Activated CD4-positive, alpha-beta memory T cell treated with anti-CD3 and anti-CD28 coated beads, Interleukin-2, amount 10 ng/mL, durations not matched to agents 7 days and 5 days (primary cell): ENCODE measurements at regions not wholly inside any gene's neighbourhood (a gene's known extent, or its start where the extent isn't known, plus 50 kb on each side); places are given as distances from the start of the nearest gene placed in this dataset.

Source experiments
- CTCF ChIA-PET: fragments of 350-600 bp; sonication (Branson Sonifier 250); formaldehyde crosslinking; loops from one replicate; lab custom pipeline; 2021; ENCODE audit warnings: antibody characterized with exemption, inconsistent platforms; lab: Charles Lee
- POLR2A ChIA-PET: fragments of 350-600 bp; sonication (Branson Sonifier 250); formaldehyde crosslinking; loops from one replicate; lab custom pipeline; 2021; ENCODE audit warnings: antibody characterized with exemption; lab: Charles Lee
- DNase-seq: peaks from one replicate; pipeline ENCODE4 v3.0.0-alpha.2; 2020
- H3K27ac Mint-ChIP-seq: one replicate; pipeline ENCODE4 v1.8.0; 2021; ENCODE audit warnings: mild to moderate bottlenecking, mixed read lengths
- H3K27me3 Mint-ChIP-seq: one replicate; pipeline ENCODE4 v1.8.0; 2021; ENCODE audit warnings: mixed read lengths
- H3K36me3 Mint-ChIP-seq: one replicate; pipeline ENCODE4 v1.8.0; 2021; ENCODE audit warnings: low read depth, mixed read lengths
- H3K4me1 Mint-ChIP-seq: one replicate; pipeline ENCODE4 v1.8.0; 2021; ENCODE audit warnings: mixed read lengths
- H3K4me3 Mint-ChIP-seq: one replicate; pipeline ENCODE4 v1.8.0; 2021; ENCODE audit warnings: mild to moderate bottlenecking, mixed read lengths
- H3K9me3 Mint-ChIP-seq: one replicate; pipeline ENCODE4 v1.8.0; 2021; ENCODE audit warnings: mixed read lengths

DNA sequence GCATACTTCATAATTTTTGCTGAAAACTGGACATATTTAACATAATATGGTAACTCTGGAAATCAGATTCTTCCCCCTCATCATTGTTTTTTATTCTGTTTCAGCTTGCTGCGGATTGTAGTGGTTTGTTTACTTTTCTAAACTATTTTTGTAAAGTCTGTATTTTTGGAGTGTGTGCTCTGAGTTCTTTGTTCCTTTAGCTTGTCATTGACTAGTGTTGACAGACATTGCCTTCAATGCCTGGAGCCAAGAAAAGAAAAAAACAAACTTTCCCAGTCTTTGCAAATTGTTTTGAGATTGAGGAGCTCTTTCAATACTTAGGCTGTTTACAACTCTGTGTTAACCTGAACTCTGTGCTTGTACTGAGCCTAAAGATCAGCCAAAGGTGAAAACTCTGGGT is 137.3 kb upstream of the CEP126 start:
- DNase-seq = no peak
- Mint-ChIP-seq H3K4me1 (no peaks in the 10 kb centered on the region), H3K27ac (no peak overlapping the region), H3K27me3 (no peaks in the 10 kb centered on the region), H3K36me3 (no peaks in the 10 kb centered on the region), H3K4me3 (no peak overlapping the region), H3K9me3 (peaks cover 8% of the 10 kb centered on the region)
- CTCF ChIA-PET = no interaction called here
- POLR2A ChIA-PET = no interaction called here

DNA sequence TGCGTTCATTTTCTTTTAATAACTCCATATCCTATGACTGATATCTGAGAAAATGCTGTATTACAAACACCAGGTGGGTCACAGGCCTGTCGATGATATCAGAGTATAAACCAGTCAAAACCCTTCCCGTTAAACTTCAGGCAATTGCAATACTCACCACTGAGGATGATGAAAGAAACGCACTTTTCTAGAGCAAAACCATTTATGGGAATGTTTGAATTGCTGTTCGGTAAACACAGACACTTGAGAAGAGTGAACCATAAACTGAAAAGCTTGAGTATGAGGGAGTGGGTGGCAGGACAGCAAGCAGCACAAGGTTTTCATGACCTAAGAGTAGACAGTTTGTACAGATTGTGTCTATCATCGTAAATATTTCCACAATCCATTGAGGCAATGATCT is 139.8 kb upstream of the CEP126 start:
- no peak overlapping the region for H3K4me3 Mint-ChIP-seq
- no peaks in the 10 kb centered on the region for H3K27me3 Mint-ChIP-seq
- no peaks in the 10 kb centered on the region for H3K36me3 Mint-ChIP-seq
- H3K9me3 Mint-ChIP-seq = peaks cover 9% of the 10 kb centered on the region
- ChIA-PET POLR2A (no interaction called here), CTCF (no interaction called here)
- H3K27ac Mint-ChIP-seq = no peak overlapping the region
- no peaks in the 10 kb centered on the region for H3K4me1 Mint-ChIP-seq
- DNase-seq = no peak

DNA sequence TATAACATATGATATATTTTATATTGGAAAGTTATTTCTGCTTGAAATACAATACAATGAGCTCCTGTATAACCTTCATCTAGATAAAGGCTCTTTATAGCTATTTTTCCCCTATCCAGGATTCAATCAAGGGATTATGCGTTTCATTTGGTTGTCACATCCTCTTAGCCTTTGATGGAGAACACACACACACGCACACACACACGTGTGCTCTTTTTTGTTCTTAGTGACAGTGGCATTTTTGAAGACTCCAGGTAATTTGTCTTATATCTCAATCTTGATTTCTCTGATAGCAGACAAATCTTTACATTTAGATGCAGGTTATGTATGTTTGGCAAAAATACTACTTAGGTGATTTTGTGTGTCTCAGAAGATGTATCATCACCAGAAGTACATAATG is 144.2 kb upstream of the CEP126 start:
- H3K27ac Mint-ChIP-seq = no peak overlapping the region
- H3K4me3 Mint-ChIP-seq = no peak overlapping the region
- no peaks in the 10 kb centered on the region for H3K27me3 Mint-ChIP-seq
- H3K4me1 Mint-ChIP-seq = no peaks in the 10 kb centered on the region
- no peak for DNase-seq
- peaks cover 13% of the 10 kb centered on the region for H3K9me3 Mint-ChIP-seq
- POLR2A ChIA-PET = no interaction called here
- CTCF ChIA-PET = no interaction called here
- H3K36me3 Mint-ChIP-seq = no peaks in the 10 kb centered on the region

DNA sequence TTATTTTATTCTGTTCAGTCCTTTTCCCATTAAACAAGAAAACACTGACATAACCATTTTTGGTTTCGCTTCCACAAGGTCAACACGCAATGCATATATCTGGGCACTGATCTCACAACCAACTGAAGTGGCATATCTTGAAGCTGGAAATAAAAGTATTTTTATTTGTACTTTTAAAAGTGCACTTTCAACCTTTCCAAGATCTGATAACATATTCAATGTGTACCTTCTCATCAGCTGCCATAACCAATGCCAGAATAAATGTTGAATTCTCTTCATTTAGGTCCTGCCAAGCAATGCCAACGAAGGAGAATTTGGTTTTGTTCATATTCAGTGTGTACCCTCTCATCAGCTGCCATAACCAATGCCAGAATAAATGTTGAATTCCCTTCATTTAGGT is 148.9 kb upstream of the CEP126 start:
- Mint-ChIP-seq H3K9me3 (peaks cover 13% of the 10 kb centered on the region), H3K36me3 (no peaks in the 10 kb centered on the region), H3K27me3 (no peaks in the 10 kb centered on the region), H3K27ac (no peak overlapping the region), H3K4me1 (no peaks in the 10 kb centered on the region), H3K4me3 (no peak overlapping the region)
- DNase-seq = no peak
- ChIA-PET CTCF (no interaction called here), POLR2A (no interaction called here)

DNA sequence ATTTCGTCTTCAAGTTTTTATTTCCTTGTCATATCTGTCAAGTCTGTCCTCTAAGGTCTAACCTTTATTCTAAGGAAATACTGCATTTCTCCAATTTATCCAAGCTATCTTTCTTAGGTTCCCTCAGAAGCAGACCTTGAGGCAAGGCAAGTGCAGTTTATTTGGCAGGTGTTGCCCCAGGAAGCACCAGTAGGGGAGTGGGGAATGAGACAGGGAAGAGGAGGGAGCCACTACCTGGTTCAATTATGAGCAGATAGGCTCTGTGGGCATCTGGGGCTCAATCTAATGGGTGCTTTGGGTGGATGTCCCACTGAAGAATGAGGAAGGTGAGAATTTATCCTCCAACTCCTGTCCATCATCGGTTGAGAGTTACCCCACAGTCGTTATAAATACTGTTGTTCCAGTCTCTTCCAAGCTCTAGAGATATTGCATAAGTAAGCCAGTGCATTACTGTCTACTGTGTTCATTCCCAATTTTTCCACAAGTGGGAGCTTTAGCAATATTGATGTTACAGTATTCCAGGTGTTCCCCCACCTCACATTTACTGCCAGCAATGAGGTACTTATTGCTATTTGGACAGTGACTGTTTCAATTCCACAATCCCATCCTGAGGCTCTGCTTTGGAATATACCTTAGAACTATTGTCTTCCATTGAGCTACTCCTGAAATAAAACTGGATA is 154.9 kb upstream of the CEP126 start:
- H3K9me3 Mint-ChIP-seq = no peaks in the 10 kb centered on the region
- no peak overlapping the region for H3K4me3 Mint-ChIP-seq
- no peaks in the 10 kb centered on the region for H3K27me3 Mint-ChIP-seq
- H3K4me1 Mint-ChIP-seq = no peaks in the 10 kb centered on the region
- POLR2A ChIA-PET = no interaction called here
- CTCF ChIA-PET = no interaction called here
- no peak for DNase-seq
- no peak overlapping the region for H3K27ac Mint-ChIP-seq
- no peaks in the 10 kb centered on the region for H3K36me3 Mint-ChIP-seq

DNA sequence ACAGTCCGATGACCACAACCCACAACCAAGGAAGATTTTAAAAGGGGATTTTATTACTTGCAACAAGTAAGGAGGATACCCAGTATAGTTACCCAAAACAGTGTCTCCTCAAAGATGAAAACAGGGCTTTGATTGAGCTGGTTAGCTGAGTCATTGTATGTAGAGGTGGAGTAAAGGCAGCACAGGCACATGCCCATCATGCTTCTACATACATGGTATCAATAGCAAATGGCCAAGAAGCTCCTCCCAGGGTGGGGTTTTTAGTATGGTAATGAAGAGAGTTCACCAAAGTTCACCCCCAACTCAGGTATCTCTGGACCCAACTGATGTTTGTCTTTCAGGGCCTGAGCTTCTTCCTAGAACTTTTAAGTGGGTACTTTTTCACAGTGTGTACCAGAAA is 157.1 kb upstream of the CEP126 start:
- H3K36me3 Mint-ChIP-seq = no peaks in the 10 kb centered on the region

DNA sequence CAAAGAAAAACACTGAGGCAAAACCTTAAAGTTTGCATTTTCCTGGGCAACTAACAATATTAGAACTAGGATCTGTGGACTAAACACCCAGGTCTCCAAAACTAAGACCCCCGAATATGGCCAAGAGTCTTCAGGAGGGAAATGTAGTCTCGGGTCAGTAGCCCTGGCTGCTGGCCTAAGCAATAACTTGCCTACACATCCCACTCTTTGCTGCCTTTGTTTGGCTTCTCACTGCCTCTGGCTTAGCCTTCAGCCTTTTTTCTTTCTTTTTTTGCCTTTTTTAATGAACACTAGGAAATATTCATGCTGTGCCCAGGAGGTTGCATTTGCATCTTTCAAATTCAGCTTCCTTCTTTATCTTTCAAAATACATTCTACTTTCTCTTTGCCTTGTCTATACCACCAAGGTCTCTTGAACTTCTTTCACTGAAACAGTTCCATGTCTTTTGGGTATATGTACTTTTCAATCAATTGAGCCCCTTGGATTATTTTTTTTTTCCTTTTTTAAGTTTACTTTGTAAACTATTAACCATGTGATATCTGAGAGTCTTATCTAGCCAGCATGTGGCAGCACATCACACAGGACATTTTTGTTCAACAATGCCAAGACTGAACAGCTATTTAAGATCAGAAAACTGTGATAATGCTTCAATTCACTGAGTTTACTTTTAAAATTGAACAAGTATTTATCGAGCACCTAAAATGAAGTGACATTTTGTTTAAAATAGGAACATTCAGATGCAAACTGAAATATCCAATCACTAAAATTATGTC is 165.0 kb upstream of the TRPC6 start:
- no peaks in the 10 kb centered on the region for H3K36me3 Mint-ChIP-seq
- ChIA-PET POLR2A (no interaction called here), CTCF (no interaction called here)
- H3K9me3 Mint-ChIP-seq = no peaks in the 10 kb centered on the region
- no peaks in the 10 kb centered on the region for H3K27me3 Mint-ChIP-seq
- H3K4me3 Mint-ChIP-seq = no peak overlapping the region
- DNase-seq = no peak
- no peaks in the 10 kb centered on the region for H3K4me1 Mint-ChIP-seq
- H3K27ac Mint-ChIP-seq = no peak overlapping the region

More for the DNA sequence above, 157.1 kb upstream of the CEP126 start:
- Mint-ChIP-seq H3K27ac (no peak overlapping the region), H3K9me3 (no peaks in the 10 kb centered on the region), H3K4me3 (no peak overlapping the region), H3K27me3 (no peaks in the 10 kb centered on the region), H3K4me1 (no peaks in the 10 kb centered on the region)
- CTCF ChIA-PET = no interaction called here
- DNase-seq = no peak
- POLR2A ChIA-PET = no interaction called here

DNA sequence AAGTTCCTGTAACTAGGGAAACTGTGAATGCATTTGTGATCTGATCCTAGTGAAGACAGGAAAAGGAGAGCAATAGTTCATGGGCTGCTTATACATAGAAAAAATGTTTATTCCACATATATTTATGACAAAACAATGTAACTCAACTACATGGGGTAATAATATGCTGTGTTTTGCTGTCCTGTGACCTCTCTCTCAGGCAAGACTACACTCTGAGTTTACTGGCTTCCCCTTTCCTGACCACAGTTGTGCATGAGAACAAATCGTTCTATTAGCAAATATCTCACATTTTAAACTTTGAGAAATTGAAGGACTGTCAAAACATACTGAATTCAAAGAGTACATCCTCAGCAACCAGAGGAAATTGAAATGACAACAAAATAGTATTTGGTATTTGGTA is 161.9 kb upstream of the TRPC6 start:
- H3K27me3 Mint-ChIP-seq = no peaks in the 10 kb centered on the region
- H3K4me3 Mint-ChIP-seq = no peak overlapping the region
- no peak overlapping the region for H3K27ac Mint-ChIP-seq
- no peaks in the 10 kb centered on the region for H3K4me1 Mint-ChIP-seq
- no peak for DNase-seq
- ChIA-PET POLR2A (no interaction called here), CTCF (no interaction called here)
- H3K9me3 Mint-ChIP-seq = no peaks in the 10 kb centered on the region
- H3K36me3 Mint-ChIP-seq = no peaks in the 10 kb centered on the region

DNA sequence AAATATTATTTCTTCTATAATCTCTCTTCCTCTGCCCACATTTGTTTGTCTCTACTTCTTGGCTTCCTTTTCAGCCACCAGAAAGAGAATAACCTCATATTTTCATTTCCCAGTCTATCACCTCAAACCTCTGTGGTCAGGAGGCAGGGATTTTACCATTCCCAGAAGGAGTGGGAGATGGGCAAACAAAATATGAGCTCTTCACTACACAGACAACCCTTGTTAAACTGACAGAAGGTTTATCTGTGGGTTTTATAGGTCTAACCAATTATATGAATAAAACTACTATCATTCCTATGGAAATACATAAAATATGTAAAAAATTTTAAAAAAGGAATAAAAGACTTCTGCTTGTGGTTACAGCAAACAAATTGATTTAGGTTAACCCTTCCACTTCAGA is 160.0 kb upstream of the TRPC6 start:
- Mint-ChIP-seq H3K27ac (no peak overlapping the region), H3K4me3 (no peak overlapping the region)

DNA sequence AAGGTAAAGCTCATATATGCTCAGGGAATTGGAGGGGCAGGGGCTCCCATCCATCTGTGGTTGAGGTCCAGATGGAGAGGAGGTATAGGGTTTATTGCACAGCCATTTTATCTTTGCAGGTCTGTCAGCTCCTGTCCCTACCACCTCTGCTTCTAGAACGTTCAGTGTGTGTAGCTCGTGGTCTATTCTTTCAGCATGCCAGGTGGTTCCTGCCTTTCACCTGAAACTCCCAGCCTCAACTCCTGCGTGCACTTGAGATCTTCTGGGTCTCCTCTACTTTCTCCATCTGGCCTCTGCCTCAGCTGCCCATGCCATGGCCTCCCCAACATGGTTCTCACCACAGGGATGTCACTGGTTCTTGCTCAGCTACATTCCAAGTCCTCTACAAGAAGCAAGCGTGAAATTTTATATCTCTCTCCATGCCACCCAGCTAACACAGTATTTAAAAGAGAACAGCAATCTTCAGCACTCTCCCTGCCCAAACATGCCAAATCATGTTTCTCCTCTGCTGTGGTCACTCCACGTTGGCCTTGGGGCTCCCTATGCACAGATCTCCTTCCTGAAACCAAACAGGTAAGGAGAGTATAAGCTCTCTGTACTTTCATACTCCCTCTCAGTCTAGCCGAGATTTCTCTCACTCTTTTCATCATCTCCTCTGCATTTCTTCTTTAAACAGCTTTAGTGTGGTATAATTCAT is 157.8 kb upstream of the TRPC6 start:
- H3K9me3 Mint-ChIP-seq = no peaks in the 10 kb centered on the region
- CTCF ChIA-PET = no interaction called here

More for the DNA sequence above, 160.0 kb upstream of the TRPC6 start:
- DNase-seq = no peak
- ChIA-PET POLR2A (no interaction called here), CTCF (no interaction called here)
- Mint-ChIP-seq H3K27me3 (no peaks in the 10 kb centered on the region), H3K9me3 (no peaks in the 10 kb centered on the region), H3K36me3 (no peaks in the 10 kb centered on the region), H3K4me1 (no peaks in the 10 kb centered on the region)

DNA sequence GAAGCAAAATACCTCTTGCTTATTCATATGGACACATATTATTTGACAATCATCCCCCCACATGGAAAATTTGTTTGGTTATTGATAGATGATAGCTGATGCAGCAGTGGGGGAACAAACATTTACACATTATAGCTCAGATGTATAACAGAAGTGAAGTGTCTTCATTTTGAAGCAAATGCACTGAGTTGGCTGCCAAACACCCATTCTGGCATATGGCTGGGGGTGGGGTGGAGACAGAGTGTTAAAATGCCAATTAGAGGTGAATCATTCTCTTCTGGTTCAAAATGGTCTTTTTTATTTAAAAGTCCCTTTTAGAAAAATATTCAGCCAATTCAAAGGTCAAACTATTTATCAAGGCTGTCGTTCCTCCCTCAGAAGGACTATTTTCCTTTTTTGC is 157.3 kb upstream of the TRPC6 start:
- Mint-ChIP-seq H3K9me3 (no peaks in the 10 kb centered on the region), H3K36me3 (no peaks in the 10 kb centered on the region), H3K4me1 (no peaks in the 10 kb centered on the region), H3K27me3 (no peaks in the 10 kb centered on the region), H3K27ac (no peak overlapping the region), H3K4me3 (no peak overlapping the region)
- ChIA-PET POLR2A (no interaction called here), CTCF (no interaction called here)
- no peak for DNase-seq

More for the DNA sequence above, 157.8 kb upstream of the TRPC6 start:
- no peaks in the 10 kb centered on the region for H3K36me3 Mint-ChIP-seq
- no peaks in the 10 kb centered on the region for H3K27me3 Mint-ChIP-seq
- no peak overlapping the region for H3K4me3 Mint-ChIP-seq
- H3K27ac Mint-ChIP-seq = no peak overlapping the region
- no peak for DNase-seq
- no peaks in the 10 kb centered on the region for H3K4me1 Mint-ChIP-seq
- POLR2A ChIA-PET = no interaction called here

DNA sequence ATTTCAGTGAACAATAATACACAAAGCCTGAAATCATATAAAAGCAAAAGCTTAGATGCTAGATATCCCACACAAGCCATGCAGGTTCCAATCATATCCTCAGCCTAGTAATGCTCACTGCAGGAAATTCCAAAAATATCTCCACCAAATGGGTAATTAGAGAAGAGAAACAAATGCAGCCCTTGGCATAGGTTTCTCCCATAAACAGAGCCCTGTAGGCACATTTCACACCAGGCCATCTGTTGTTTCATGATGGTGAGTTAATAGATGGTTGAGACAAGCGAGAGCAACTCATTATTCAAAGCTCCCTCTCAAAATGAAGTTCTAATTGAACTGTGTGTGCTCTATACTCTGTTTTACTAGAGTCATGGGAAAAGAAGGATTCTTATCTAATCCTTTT is 154.6 kb upstream of the TRPC6 start:
- H3K4me3 Mint-ChIP-seq = no peak overlapping the region
- CTCF ChIA-PET = no interaction called here

DNA sequence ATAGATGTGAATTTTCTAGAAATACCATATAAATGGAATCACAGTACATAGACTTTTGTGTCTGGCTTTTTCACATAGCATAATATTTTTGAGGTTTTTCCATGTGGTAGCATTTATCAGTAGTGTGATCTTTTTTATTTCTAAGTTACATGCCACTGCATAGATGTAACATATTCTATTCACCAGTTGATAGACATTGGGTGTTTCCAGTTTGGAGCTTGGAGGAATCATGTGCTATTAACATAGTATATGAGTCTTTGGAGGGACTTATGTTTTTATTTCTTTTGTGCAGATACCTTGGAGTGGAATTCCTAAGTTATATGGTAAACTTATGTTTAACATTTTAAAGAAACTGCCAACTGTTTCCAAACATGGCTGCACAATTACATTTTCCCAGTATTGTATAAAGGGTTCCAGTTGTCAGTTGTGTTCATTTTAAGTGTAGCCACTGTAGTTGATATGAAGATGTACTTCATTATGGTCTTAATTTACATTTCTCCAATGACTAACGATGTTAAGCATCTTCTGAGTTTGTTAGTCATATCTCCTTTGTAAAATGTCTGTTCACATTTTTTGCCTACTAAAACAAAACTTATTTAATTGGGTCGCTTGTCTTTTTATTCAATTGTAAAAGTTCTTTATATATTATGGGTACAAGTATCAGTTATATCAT is 145.7 kb upstream of the TRPC6 start:
- POLR2A ChIA-PET = no interaction called here
- Mint-ChIP-seq H3K9me3 (no peaks in the 10 kb centered on the region), H3K36me3 (no peaks in the 10 kb centered on the region), H3K27me3 (no peaks in the 10 kb centered on the region), H3K4me3 (no peak overlapping the region), H3K27ac (no peak overlapping the region), H3K4me1 (no peaks in the 10 kb centered on the region)
- CTCF ChIA-PET = no interaction called here
- DNase-seq = no peak

More for the DNA sequence above, 154.6 kb upstream of the TRPC6 start:
- H3K4me1 Mint-ChIP-seq = no peaks in the 10 kb centered on the region
- no peak overlapping the region for H3K27ac Mint-ChIP-seq
- no peak for DNase-seq
- POLR2A ChIA-PET = no interaction called here
- no peaks in the 10 kb centered on the region for H3K27me3 Mint-ChIP-seq
- no peaks in the 10 kb centered on the region for H3K36me3 Mint-ChIP-seq
- no peaks in the 10 kb centered on the region for H3K9me3 Mint-ChIP-seq
